HCT116 (cell line): ENCODE measurements at regions not wholly inside any gene's neighbourhood (a gene's known extent, or its start where the extent isn't known, plus 50 kb on each side); places are given as distances from the start of the nearest gene placed in this dataset.

Experiments
- ATAC-seq: fragments of 200-7000 bp; cut with Tn5 transposase; 2 replicates; pipeline ENCODE4 v1.9.1; 2020; ENCODE audit warnings: mild to moderate bottlenecking, moderate library complexity
- BruUV-seq: library from RNA; stranded (reverse); fragments of 400-500 nt; replicated peaks from 2 replicates; lab custom pipeline; 2021; lab: Mats Ljungman, UMichigan
- CTCF ChIA-PET: fragments of 300-600 bp; sonication (Branson Sonifier 250); formaldehyde crosslinking; loops from one replicate; lab custom pipeline; 2021; ENCODE audit warnings: antibody characterized with exemption; lab: Charles Lee
- POLR2A ChIA-PET: fragments of 300-600, 350-600 bp; sonication (Branson Sonifier 250); formaldehyde crosslinking; loops from one replicate; lab custom pipeline; 2021; ENCODE audit warnings: antibody characterized with exemption; lab: Charles Lee
- RAD21 ChIA-PET, 2 experiments: fragments of 300-600 bp; sonication (Branson Sonifier 250); formaldehyde crosslinking; loops; one replicate each; lab custom pipeline; 2023; ENCODE audit warnings: low total read pairs in 2 of 2; ENCODE audit not compliant: uncharacterized antibody in 2 of 2, unreplicated experiment in 2 of 2, low non-redundant PET in 1 of 2; lab: Charles Lee
- DNase-seq: peaks from one replicate; pipeline ENCODE4 v3.0.0-alpha.2; 2010; ENCODE audit warnings: low read depth, low spot score
- H2AFZ ChIP-seq: fragments of 200-600 bp; shearing (Covaris generic), sonication (generic); 2 replicates; pipeline ENCODE4 v1.6.1; 2017; ENCODE audit warnings: low read depth, mixed run types, mixed read lengths, antibody characterized with exemption, low read length; ENCODE audit not compliant: poor library complexity, severe bottlenecking
- H3K27ac ChIP-seq: 2 replicates; pipeline ENCODE4 v1.5.1; 2012; ENCODE audit warnings: low read depth, low read length
- H3K27me3 ChIP-seq: fragments of 200-600 bp; sonication (generic); 2 replicates; pipeline ENCODE4 v1.6.1; 2016; ENCODE audit warnings: mixed run types, low read length, mixed read lengths; ENCODE audit not compliant: insufficient read depth
- H3K36me3 ChIP-seq, 2 experiments: fragments of 200-500 bp in 1 of 2; fragments of 200-600 bp in 1 of 2; sonication (Bioruptor generic) in 1 of 2; sonication (generic) in 1 of 2; 2 replicates each; pipeline versions ENCODE4 v1.5.1 to v1.6.1; 2014 to 2016; ENCODE audit warnings: low read length in 2 of 2, inconsistent platforms in 1 of 2, mixed read lengths in 1 of 2, mixed run types in 1 of 2; ENCODE audit not compliant: insufficient read depth in 2 of 2, control insufficient read depth in 1 of 2
- H3K4me1 ChIP-seq, 2 experiments: fragments of 200-600 bp in 1 of 2; sonication (generic) in 1 of 2; 2 replicates each; pipeline versions ENCODE4 v1.5.1 to v1.6.1; 2012 to 2017; ENCODE audit warnings: low read length in 2 of 2, inconsistent platforms in 1 of 2, mild to moderate bottlenecking in 1 of 2, mixed read lengths in 1 of 2, mixed run types in 1 of 2, moderate library complexity in 1 of 2; ENCODE audit not compliant: insufficient read depth in 2 of 2, control insufficient read depth in 1 of 2
- H3K4me2 ChIP-seq: fragments of 200-600 bp; sonication (generic); 2 replicates; pipeline ENCODE4 v1.6.1; 2017; ENCODE audit warnings: mixed run types, low read length, mixed read lengths
- H3K4me3 ChIP-seq, 2 experiments: fragments of 200-600 bp in 1 of 2; sonication (generic) in 1 of 2; replicated peaks in 1 of 2; 2 replicates each; pipeline ENCODE4 v1.5.1; 2011 to 2016; ENCODE audit warnings: low read length in 2 of 2, control low read depth in 1 of 2, low read depth in 1 of 2, mild to moderate bottlenecking in 1 of 2, mixed read lengths in 1 of 2, mixed run types in 1 of 2
- H3K79me2 ChIP-seq: fragments of 200-600 bp; sonication (generic); 2 replicates; pipeline ENCODE4 v1.6.1; 2017; ENCODE audit warnings: mild to moderate bottlenecking, mixed run types, low read length, moderate library complexity, mixed read lengths; ENCODE audit not compliant: insufficient read depth
- H3K9ac ChIP-seq: fragments of 200-600 bp; sonication (generic); 2 replicates; pipeline ENCODE4 v1.6.1; 2016; ENCODE audit warnings: low read length, mixed read lengths
- H3K9me2 ChIP-seq: fragments of 200-600 bp; sonication (generic), shearing (Covaris generic); 2 replicates; pipeline ENCODE4 v1.6.1; 2017; ENCODE audit warnings: mixed run types, mild to moderate bottlenecking, moderate library complexity; ENCODE audit not compliant: insufficient read depth
- H3K9me3 ChIP-seq, 2 experiments: fragments of 200-500 bp in 1 of 2; fragments of 200-600 bp in 1 of 2; sonication (Bioruptor generic) in 1 of 2; sonication (generic) in 1 of 2; 2 replicates each; pipeline ENCODE4 v1.6.1; 2014 to 2017; ENCODE audit warnings: low read length in 2 of 2, mixed read lengths in 2 of 2, inconsistent platforms in 1 of 2, low read depth in 1 of 2, mild to moderate bottlenecking in 1 of 2, mixed run types in 1 of 2, moderate library complexity in 1 of 2; ENCODE audit not compliant: control insufficient read depth in 1 of 2, insufficient read depth in 1 of 2
- H4K20me1 ChIP-seq: fragments of 200-600 bp; sonication (generic), shearing (Covaris generic); 2 replicates; pipeline ENCODE4 v1.6.1; 2017; ENCODE audit warnings: mixed run types, mild to moderate bottlenecking, moderate library complexity; ENCODE audit not compliant: insufficient read depth
- CEBPB ChIP-seq: IDR thresholded peaks from 2 replicates; pipeline ENCODE4 v1.6.1; 2012; ENCODE audit warnings: low read depth
- ELF1 ChIP-seq: IDR thresholded peaks from 2 replicates; pipeline ENCODE4 v1.6.1; 2012; ENCODE audit warnings: low read depth, borderline replicate concordance
- EZH2 ChIP-seq: fragments of 200-600 bp; sonication (generic); IDR thresholded peaks from 2 replicates; pipeline ENCODE4 v1.6.1; 2017; ENCODE audit warnings: antibody characterized with exemption, mixed run types
- FOSL1 ChIP-seq: IDR thresholded peaks from 2 replicates; pipeline ENCODE4 v1.6.1; 2012; ENCODE audit warnings: low read depth
- MAX ChIP-seq: IDR thresholded peaks from 2 replicates; pipeline ENCODE4 v1.6.1; 2012
- SP1 ChIP-seq: IDR thresholded peaks from 2 replicates; pipeline ENCODE4 v1.6.1; 2012; ENCODE audit warnings: low read depth
- ZBTB33 ChIP-seq: IDR thresholded peaks from 2 replicates; pipeline ENCODE4 v1.6.1; 2011; ENCODE audit warnings: mild to moderate bottlenecking, low read length, moderate library complexity; ENCODE audit not compliant: insufficient replicate concordance; ENCODE audit errors: extremely low read depth
- intact Hi-C: fragments of 100-400 bp; cut with micrococcal nuclease; formaldehyde crosslinking; loops from 2 replicates; pipeline ENCODE4 v1.10.0; 2022

GRCh38 chr16:75924397-75924796, 198.1 kb upstream of the CPHXL start:
- no peak for ATAC-seq
- Histone ChIP-seq H2AFZ (no peak overlapping the region), H3K36me3 (no peaks in the 10 kb centered on the region), H3K4me2 (no peak overlapping the region), H3K4me3 (no peak overlapping the region), H3K27me3 (peaks cover 9% of the 10 kb centered on the region), H3K27ac (no peak overlapping the region), H3K9ac (no peak overlapping the region), H3K9me3 (no peaks in the 10 kb centered on the region), H4K20me1 (no peaks in the 10 kb centered on the region), H3K9me2 (no peaks in the 10 kb centered on the region), H3K4me1 (no peaks in the 10 kb centered on the region), H3K79me2 (no peaks in the 10 kb centered on the region)
- RAD21 ChIA-PET: no interaction called here
- no peak for DNase-seq
- CTCF ChIA-PET: no interaction called here
- POLR2A ChIA-PET: no interaction called here
- no TSS peak for BruUV-seq
- TF ChIP-seq MAX: no peak
- TF ChIP-seq EZH2: no peak
- TF ChIP-seq SP1: no peak
- no peak for TF ChIP-seq ZBTB33
- no peak for TF ChIP-seq FOSL1
- intact Hi-C loops: no loop called here

GRCh38 chr16:75927810-75928209, 201.5 kb upstream of the CPHXL start:
- intact Hi-C loops: no loop called here

More at GRCh38 chr16:75927810-75928209, 201.5 kb upstream of the CPHXL start:
- Histone ChIP-seq H3K9me2 (no peaks in the 10 kb centered on the region), H2AFZ (no peak overlapping the region), H3K79me2 (no peaks in the 10 kb centered on the region), H3K9ac (no peak overlapping the region), H3K27me3 (0 out of 2 replicates have a peak, but pooled peaks cover 2% of the 10 kb centered on the region), H3K9me3 (no peaks in the 10 kb centered on the region), H3K4me2 (no peak overlapping the region), H3K27ac (no peak overlapping the region), H3K36me3 (no peaks in the 10 kb centered on the region), H3K4me3 (no peak overlapping the region), H3K4me1 (no peaks in the 10 kb centered on the region), H4K20me1 (no peaks in the 10 kb centered on the region)
- TF ChIP-seq CEBPB (no peak), ELF1 (no peak), FOSL1 (no peak), EZH2 (no peak)
- ChIA-PET RAD21 (no interaction called here), POLR2A (no interaction called here), CTCF (no interaction called here)
- no TSS peak for BruUV-seq
- ATAC-seq (no peak), DNase-seq (no peak)
